DND-41 (cell line): ENCODE measurements at regions not wholly inside any gene's neighbourhood (a gene's known extent, or its start where the extent isn't known, plus 50 kb on each side); places are given as distances from the start of the nearest gene placed in this dataset.

Experiments
- ATAC-seq: fragments of 200-7000 bp; cut with Tn5 transposase; 3 replicates; pipeline ENCODE4 v1.9.1; 2021; ENCODE audit warnings: low read depth; ENCODE audit not compliant: insufficient read depth
- DNase-seq: peaks from one replicate; pipeline ENCODE4 v3.0.0-alpha.2; 2020
- H2AFZ ChIP-seq: 2 replicates; pipeline ENCODE4 v1.6.0; 2012; ENCODE audit warnings: low read depth, low read length
- H3K27ac ChIP-seq: 2 replicates; pipeline ENCODE4 v1.5.1; 2012; ENCODE audit warnings: low read length, inconsistent platforms
- H3K27me3 ChIP-seq: fragments of 200-600 bp; sonication (generic); 2 replicates; pipeline ENCODE4 v1.6.0; 2012; ENCODE audit warnings: low read length, mild to moderate bottlenecking, inconsistent platforms; ENCODE audit not compliant: insufficient read depth, poor library complexity
- H3K36me3 ChIP-seq: 2 replicates; pipeline ENCODE4 v1.5.1; 2012; ENCODE audit warnings: low read length, inconsistent platforms; ENCODE audit not compliant: insufficient read depth
- H3K4me1 ChIP-seq: 2 replicates; pipeline ENCODE4 v1.5.1; 2012; ENCODE audit warnings: mild to moderate bottlenecking, low read length; ENCODE audit not compliant: insufficient read depth
- H3K4me2 ChIP-seq: 2 replicates; pipeline ENCODE4 v1.6.0; 2012; ENCODE audit warnings: mild to moderate bottlenecking, moderate library complexity, low read length, inconsistent platforms; ENCODE audit not compliant: insufficient read depth
- H3K4me3 ChIP-seq, 2 experiments: fragments of 200-600 bp in 1 of 2; shearing (Covaris generic) in 1 of 2; 2 replicates each; pipeline ENCODE4 v1.5.1; 2012 to 2016; ENCODE audit warnings: inconsistent platforms in 2 of 2, low read length in 2 of 2, mild to moderate bottlenecking in 2 of 2, low read depth in 1 of 2, moderate library complexity in 1 of 2
- H3K79me2 ChIP-seq: 2 replicates; pipeline ENCODE4 v1.6.0; 2012; ENCODE audit warnings: low read length, inconsistent platforms; ENCODE audit not compliant: insufficient read depth
- H3K9ac ChIP-seq: 2 replicates; pipeline ENCODE4 v1.6.0; 2012; ENCODE audit warnings: low read depth, mild to moderate bottlenecking, inconsistent platforms, low read length, moderate library complexity
- H3K9me3 ChIP-seq: 2 replicates; pipeline ENCODE4 v1.5.1; 2012; ENCODE audit warnings: low read length, moderate library complexity, mild to moderate bottlenecking, inconsistent platforms; ENCODE audit not compliant: insufficient read depth, severe bottlenecking
- H4K20me1 ChIP-seq: 2 replicates; pipeline ENCODE4 v1.6.0; 2012; ENCODE audit warnings: low read length; ENCODE audit not compliant: insufficient read depth
- EZH2 ChIP-seq: IDR thresholded peaks from 3 replicates; pipeline ENCODE4 v1.6.1; 2012; ENCODE audit warnings: borderline replicate concordance, low read depth, mild to moderate bottlenecking, moderate library complexity, low read length, inconsistent platforms; ENCODE audit not compliant: severe bottlenecking
- TF ChIP-seq, protein P1 (sequence below): IDR thresholded peaks from 2 replicates; pipeline ENCODE4 v1.5.1; 2012; ENCODE audit warnings: borderline replicate concordance, low read length, moderate library complexity, mild to moderate bottlenecking; ENCODE audit not compliant: poor library complexity, severe bottlenecking; ENCODE audit errors: extremely low read depth

DNA sequence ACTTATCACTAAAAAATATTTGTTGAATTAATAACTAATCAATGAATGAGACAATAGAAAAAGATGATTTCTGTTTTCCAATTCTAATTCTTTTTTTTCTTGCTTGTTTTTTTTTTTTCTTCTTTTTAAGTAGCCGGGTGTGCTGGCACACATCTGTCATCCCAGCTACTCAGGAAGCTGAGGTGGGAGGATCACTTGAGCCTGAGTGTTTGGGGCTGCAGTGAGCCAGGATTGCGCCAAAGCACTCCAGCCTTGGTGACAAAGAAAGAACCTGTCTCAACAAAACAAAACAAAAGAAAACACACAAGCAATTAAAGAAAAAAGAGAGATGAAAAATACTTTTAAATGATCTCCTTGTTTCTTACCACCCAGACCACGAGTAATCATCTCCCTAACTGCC lies 1109.3 kb downstream of the REEP3 start:
- H2AFZ ChIP-seq, result no peak overlapping the region
- no peaks in the 10 kb centered on the region for H3K79me2 ChIP-seq
- H3K9me3 ChIP-seq, result peaks cover 6% of the 10 kb centered on the region
- ATAC-seq (no peak), DNase-seq (no peak)
- H3K4me1 ChIP-seq, result no peaks in the 10 kb centered on the region
- no peaks in the 10 kb centered on the region for H3K36me3 ChIP-seq
- H3K9ac ChIP-seq, result no peak overlapping the region
- no peak overlapping the region for H3K27ac ChIP-seq
- no peaks in the 10 kb centered on the region for H4K20me1 ChIP-seq
- H3K4me2 ChIP-seq, result no peak overlapping the region
- H3K27me3 ChIP-seq, result no peaks in the 10 kb centered on the region
- TF ChIP-seq EZH2, result no peak
- TF ChIP-seq, protein P1, sequence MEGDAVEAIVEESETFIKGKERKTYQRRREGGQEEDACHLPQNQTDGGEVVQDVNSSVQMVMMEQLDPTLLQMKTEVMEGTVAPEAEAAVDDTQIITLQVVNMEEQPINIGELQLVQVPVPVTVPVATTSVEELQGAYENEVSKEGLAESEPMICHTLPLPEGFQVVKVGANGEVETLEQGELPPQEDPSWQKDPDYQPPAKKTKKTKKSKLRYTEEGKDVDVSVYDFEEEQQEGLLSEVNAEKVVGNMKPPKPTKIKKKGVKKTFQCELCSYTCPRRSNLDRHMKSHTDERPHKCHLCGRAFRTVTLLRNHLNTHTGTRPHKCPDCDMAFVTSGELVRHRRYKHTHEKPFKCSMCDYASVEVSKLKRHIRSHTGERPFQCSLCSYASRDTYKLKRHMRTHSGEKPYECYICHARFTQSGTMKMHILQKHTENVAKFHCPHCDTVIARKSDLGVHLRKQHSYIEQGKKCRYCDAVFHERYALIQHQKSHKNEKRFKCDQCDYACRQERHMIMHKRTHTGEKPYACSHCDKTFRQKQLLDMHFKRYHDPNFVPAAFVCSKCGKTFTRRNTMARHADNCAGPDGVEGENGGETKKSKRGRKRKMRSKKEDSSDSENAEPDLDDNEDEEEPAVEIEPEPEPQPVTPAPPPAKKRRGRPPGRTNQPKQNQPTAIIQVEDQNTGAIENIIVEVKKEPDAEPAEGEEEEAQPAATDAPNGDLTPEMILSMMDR, result no peak
- H3K4me3 ChIP-seq, result no peak overlapping the region

DNA sequence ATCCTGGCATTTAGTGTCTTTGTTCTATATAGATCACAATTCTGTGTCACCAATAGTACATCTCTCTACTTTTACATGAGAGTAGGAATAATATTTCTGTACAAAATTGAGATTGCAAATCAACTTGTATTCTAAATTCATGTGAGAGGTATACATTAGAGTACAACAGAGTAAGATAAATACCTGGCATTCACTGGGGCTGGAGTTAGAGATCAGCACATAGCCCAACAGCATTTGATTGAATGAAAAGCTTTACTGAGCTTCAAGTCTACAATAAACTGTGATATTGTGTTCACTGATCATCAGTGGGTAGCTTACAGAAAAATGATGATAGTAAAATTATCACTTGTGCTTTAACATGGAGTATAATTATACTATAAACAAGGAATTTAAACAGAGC lies 1114.7 kb downstream of the REEP3 start:
- no peaks in the 10 kb centered on the region for H3K36me3 ChIP-seq
- H3K4me1 ChIP-seq, result no peaks in the 10 kb centered on the region
- H3K9me3 ChIP-seq, result no peaks in the 10 kb centered on the region
- H2AFZ ChIP-seq, result no peak overlapping the region
- H3K9ac ChIP-seq, result no peak overlapping the region
- DNase-seq (no peak), ATAC-seq (no peak)
- no peak overlapping the region for H3K27ac ChIP-seq
- no peak overlapping the region for H3K4me3 ChIP-seq
- H3K27me3 ChIP-seq, result no peaks in the 10 kb centered on the region
- no peaks in the 10 kb centered on the region for H4K20me1 ChIP-seq
- no peak overlapping the region for H3K4me2 ChIP-seq
- H3K79me2 ChIP-seq, result no peaks in the 10 kb centered on the region
- TF ChIP-seq EZH2, result no peak
- TF ChIP-seq, protein P1, result no peak

DNA sequence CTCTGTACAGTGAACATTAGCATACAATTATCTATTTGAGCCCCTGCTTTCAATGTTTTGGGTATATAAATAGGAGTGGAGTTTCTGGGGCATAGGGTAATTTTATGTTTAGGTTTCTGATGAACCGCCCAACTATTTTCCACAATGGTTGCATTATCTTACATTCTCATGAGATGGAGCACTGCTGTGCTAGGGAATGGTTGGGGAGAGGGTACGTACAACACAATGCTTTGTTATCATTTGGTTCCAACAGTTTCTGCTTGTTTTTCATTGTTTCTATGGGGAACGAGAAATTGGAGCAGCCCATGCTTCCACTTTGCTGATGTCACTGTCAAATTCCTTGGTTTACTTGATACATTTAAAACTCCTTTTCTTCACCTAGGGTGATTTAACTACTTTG lies 1115.3 kb downstream of the REEP3 start:
- Histone ChIP-seq H3K79me2 (no peaks in the 10 kb centered on the region), H2AFZ (no peak overlapping the region), H3K27ac (no peak overlapping the region), H3K9ac (no peak overlapping the region), H3K27me3 (no peaks in the 10 kb centered on the region), H3K4me2 (no peak overlapping the region), H3K36me3 (no peaks in the 10 kb centered on the region), H3K9me3 (no peaks in the 10 kb centered on the region), H4K20me1 (no peaks in the 10 kb centered on the region), H3K4me3 (no peak overlapping the region), H3K4me1 (no peaks in the 10 kb centered on the region)
- TF ChIP-seq, protein P1, result no peak
- TF ChIP-seq EZH2, result no peak
- DNase-seq, result no peak
- no peak for ATAC-seq

DNA sequence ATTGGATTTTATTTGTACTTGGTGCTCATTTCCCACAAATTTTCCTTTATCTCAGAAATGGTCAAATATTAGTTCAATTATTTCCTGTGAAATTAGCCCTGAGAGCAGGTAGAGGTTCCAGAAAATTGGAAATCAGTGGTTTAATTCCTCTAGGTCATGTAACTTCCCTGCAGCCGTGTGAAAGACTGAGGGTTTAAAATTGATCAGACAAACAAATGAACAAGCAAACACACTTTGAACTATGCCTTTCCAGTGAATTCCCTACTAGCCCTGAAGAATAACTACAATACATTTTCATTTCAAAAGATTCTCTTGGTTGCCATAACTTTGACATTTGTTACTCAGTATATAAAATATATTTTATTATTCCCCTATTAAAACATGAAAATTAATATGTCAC lies 1116.7 kb downstream of the REEP3 start:
- no peak overlapping the region for H3K27ac ChIP-seq
- H3K4me1 ChIP-seq, result no peaks in the 10 kb centered on the region
- no peak overlapping the region for H3K4me3 ChIP-seq
- DNase-seq (no peak), ATAC-seq (no peak)
- no peaks in the 10 kb centered on the region for H4K20me1 ChIP-seq
- TF ChIP-seq EZH2, result no peak
- TF ChIP-seq, protein P1, result no peak
- no peaks in the 10 kb centered on the region for H3K79me2 ChIP-seq
- H3K27me3 ChIP-seq, result no peaks in the 10 kb centered on the region
- H3K4me2 ChIP-seq, result no peak overlapping the region
- no peak overlapping the region for H3K9ac ChIP-seq
- H2AFZ ChIP-seq, result no peak overlapping the region
- H3K36me3 ChIP-seq, result no peaks in the 10 kb centered on the region
- H3K9me3 ChIP-seq, result no peaks in the 10 kb centered on the region
